Colon (tissue), 2 donors: ENCODE measurements at regions not wholly inside any gene's neighbourhood (a gene's known extent, or its start where the extent isn't known, plus 50 kb on each side); places are given as distances from the start of the nearest gene placed in this dataset.

Experiments
- FAIRE-seq: peaks from 2 replicates; lab custom pipeline; 2012; peaks lifted over from hg19 to GRCh38; lab: Jason Lieb, UNC
- donor health status: control.
- donor health status: control.

- no peak for FAIRE-seq
Observed at GRCh38 chr14:71638523-71639196, 293.6 kb upstream of the RGS6 start.

- FAIRE-seq = no peak
Observed at GRCh38 chr14:71642715-71643114, 289.5 kb upstream of the RGS6 start.

- FAIRE-seq = no peak
Observed at GRCh38 chr14:71645656-71646055, 286.6 kb upstream of the RGS6 start.

GRCh38 chr14:71646518-71646917, 285.7 kb upstream of the RGS6 start:
- no peak for FAIRE-seq

GRCh38 chr14:71647086-71647784, 285.0 kb upstream of the RGS6 start:
- no peak for FAIRE-seq

- no peak for FAIRE-seq
Observed at GRCh38 chr14:71648725-71649124, 283.5 kb upstream of the RGS6 start.

- no peak for FAIRE-seq
Observed at GRCh38 chr14:71650187-71650755, 282.0 kb upstream of the RGS6 start.

- no peak for FAIRE-seq
Observed at GRCh38 chr14:71651228-71651627, 281.0 kb upstream of the RGS6 start.

GRCh38 chr14:71652368-71652767, 279.9 kb upstream of the RGS6 start:
- FAIRE-seq = no peak

- no peak for FAIRE-seq
Observed at GRCh38 chr14:71654810-71655209, 277.4 kb upstream of the RGS6 start.

GRCh38 chr14:71658261-71658860, 273.9 kb upstream of the RGS6 start:
- FAIRE-seq = no peak

- no peak for FAIRE-seq
Observed at GRCh38 chr14:71659159-71659558, 273.1 kb upstream of the RGS6 start.

- no peak for FAIRE-seq
Observed at GRCh38 chr14:71661441-71661840, 270.8 kb upstream of the RGS6 start.

- no peak for FAIRE-seq
Observed at GRCh38 chr14:71662291-71662790, 269.9 kb upstream of the RGS6 start.

- no peak for FAIRE-seq
Observed at GRCh38 chr14:71665157-71665556, 267.1 kb upstream of the RGS6 start.

GRCh38 chr14:71665781-71666180, 266.4 kb upstream of the RGS6 start:
- no peak for FAIRE-seq

- no peak for FAIRE-seq
Observed at GRCh38 chr14:71666571-71667145, 265.6 kb upstream of the RGS6 start.

- FAIRE-seq = no peak
Observed at GRCh38 chr14:71668186-71668912, 263.9 kb upstream of the RGS6 start.

- no peak for FAIRE-seq
Observed at GRCh38 chr14:71672596-71672995, 259.6 kb upstream of the RGS6 start.

- no peak for FAIRE-seq
Observed at GRCh38 chr14:71675126-71675899, 256.9 kb upstream of the RGS6 start.

- FAIRE-seq = no peak
Observed at GRCh38 chr14:71675900-71676287, 256.3 kb upstream of the RGS6 start.
